IMR-90 (cell line): ENCODE measurements at regions not wholly inside any gene's neighbourhood (a gene's known extent, or its start where the extent isn't known, plus 50 kb on each side); places are given as distances from the start of the nearest gene placed in this dataset.

ENCODE experiments used
- ATAC-seq: fragments of 200-7000 bp; cut with Tn5 transposase; 2 replicates; pipeline ENCODE4 v1.9.1; 2020; ENCODE audit warnings: low read depth, mild to moderate bottlenecking, moderate library complexity
- BruUV-seq: library from RNA; stranded (reverse); fragments of 400-500 nt; replicated peaks from 2 replicates; lab custom pipeline; 2021; lab: Mats Ljungman, UMichigan
- CTCF ChIA-PET: fragments of 300-600 bp; formaldehyde crosslinking; extraction: SDS; loops from one replicate; lab custom pipeline; 2021; ENCODE audit warnings: antibody characterized with exemption; lab: Yijun Ruan, JAX
- POLR2A ChIA-PET: fragments of 300-600 bp; sonication (Branson Sonifier 250); formaldehyde crosslinking; loops from one replicate; lab custom pipeline; 2022; ENCODE audit warnings: antibody characterized with exemption; ENCODE audit not compliant: unreplicated experiment; lab: Charles Lee
- DNase-seq: peaks from one replicate; pipeline ENCODE4 v3.0.0; 2013
- H2AFZ ChIP-seq: replicated peaks from 2 replicates; pipeline ENCODE3; 2013; ENCODE audit warnings: low read length, mild to moderate bottlenecking; ENCODE audit not compliant: poor library complexity
- H2AK5ac ChIP-seq: 2 replicates; pipeline ENCODE4 v1.6.1; 2013; ENCODE audit warnings: low read depth, low read length, inconsistent platforms
- H2AK9ac ChIP-seq: replicated peaks from 2 replicates; pipeline ENCODE3; 2013; ENCODE audit warnings: mild to moderate bottlenecking, low read depth, low read length, moderate library complexity; ENCODE audit not compliant: poor library complexity
- H2BK120ac ChIP-seq: 2 replicates; pipeline ENCODE4 v1.6.1; 2013; ENCODE audit warnings: low read depth, low read length, inconsistent platforms
- H2BK15ac ChIP-seq: 3 replicates; pipeline ENCODE4 v1.6.1; 2013; ENCODE audit warnings: low read depth, low read length, inconsistent platforms
- H2BK20ac ChIP-seq: 2 replicates; pipeline ENCODE4 v1.6.1; 2013; ENCODE audit warnings: low read depth, mild to moderate bottlenecking, inconsistent platforms, low read length, moderate library complexity
- H2BK5ac ChIP-seq: 2 replicates; pipeline ENCODE4 v1.6.1; 2013; ENCODE audit warnings: mild to moderate bottlenecking, low read depth, low read length, inconsistent platforms; ENCODE audit not compliant: poor library complexity, severe bottlenecking
- H3K14ac ChIP-seq: replicated peaks from 2 replicates; pipeline ENCODE4 v1.6.1; 2013; ENCODE audit warnings: low read depth, low read length, inconsistent platforms
- H3K18ac ChIP-seq: 2 replicates; pipeline ENCODE4 v1.6.1; 2013; ENCODE audit warnings: low read depth, low read length, control low read depth
- H3K23ac ChIP-seq: 2 replicates; pipeline ENCODE4 v1.6.1; 2013; ENCODE audit warnings: low read depth, low read length, inconsistent platforms
- H3K27ac ChIP-seq: 2 replicates; pipeline ENCODE4 v1.5.1; 2013; ENCODE audit warnings: mild to moderate bottlenecking, control low read depth, low read length; ENCODE audit not compliant: insufficient read depth
- H3K27me3 ChIP-seq: 2 replicates; pipeline ENCODE4 v1.6.1; 2013; ENCODE audit warnings: low read length; ENCODE audit not compliant: control insufficient read depth, insufficient read depth
- H3K36me3 ChIP-seq: 2 replicates; pipeline ENCODE4 v1.6.1; 2013; ENCODE audit warnings: low read length, mixed read lengths; ENCODE audit not compliant: control insufficient read depth, insufficient read depth
- H3K4ac ChIP-seq: 2 replicates; pipeline ENCODE4 v1.6.1; 2013; ENCODE audit warnings: low read depth, low read length, inconsistent platforms
- H3K4me1 ChIP-seq: 2 replicates; pipeline ENCODE4 v1.6.1; 2013; ENCODE audit warnings: low read length, mixed read lengths; ENCODE audit not compliant: control insufficient read depth, insufficient read depth
- H3K4me2 ChIP-seq: 2 replicates; pipeline ENCODE4 v1.6.1; 2013; ENCODE audit warnings: low read depth, mild to moderate bottlenecking, control low read depth, low read length, moderate library complexity
- H3K4me3 ChIP-seq: 2 replicates; pipeline ENCODE4 v1.5.1; 2013; ENCODE audit warnings: low read depth, mild to moderate bottlenecking, control low read depth, low read length, moderate library complexity; ENCODE audit not compliant: insufficient read depth
- H3K56ac ChIP-seq: 2 replicates; pipeline ENCODE4 v1.6.1; 2013; ENCODE audit warnings: low read length, inconsistent platforms; ENCODE audit not compliant: insufficient read depth; ENCODE audit errors: extremely low read depth
- H3K79me1 ChIP-seq, 2 experiments: 2 replicates each; pipeline ENCODE4 v1.6.1; 2013; ENCODE audit warnings: low read length in 2 of 2, inconsistent platforms in 1 of 2, low read depth in 1 of 2
- H3K9ac ChIP-seq: 2 replicates; pipeline ENCODE4 v1.6.1; 2013; ENCODE audit warnings: low read depth, low read length, control low read depth
- H3K9me1 ChIP-seq: 2 replicates; pipeline ENCODE4 v1.6.1; 2013; ENCODE audit warnings: low read length, inconsistent platforms; ENCODE audit not compliant: insufficient read depth
- H3K9me3 ChIP-seq: 2 replicates; pipeline ENCODE4 v1.6.1; 2013; ENCODE audit warnings: low read length; ENCODE audit not compliant: control insufficient read depth, insufficient read depth
- H4K20me1 ChIP-seq: 2 replicates; pipeline ENCODE4 v1.6.1; 2013; ENCODE audit warnings: low read length, inconsistent platforms; ENCODE audit not compliant: insufficient read depth
- H4K5ac ChIP-seq: 2 replicates; pipeline ENCODE4 v1.6.1; 2013; ENCODE audit warnings: mild to moderate bottlenecking, low read depth, low read length, control low read depth
- H4K8ac ChIP-seq, 2 experiments: 2 replicates each; pipeline ENCODE4 v1.6.1; 2013; ENCODE audit warnings: low read depth in 2 of 2, low read length in 2 of 2, control low read depth in 1 of 2, inconsistent platforms in 1 of 2
- H4K91ac ChIP-seq: 2 replicates; pipeline ENCODE4 v1.6.1; 2013; ENCODE audit warnings: low read depth, low read length, inconsistent platforms; ENCODE audit not compliant: insufficient read depth
- BHLHE40 ChIP-seq: fragments of 150-350 bp; IDR thresholded peaks from 2 replicates; pipeline ENCODE4 v1.6.1; 2016; ENCODE audit warnings: mild to moderate bottlenecking, low read depth, low read length
- MAFK ChIP-seq: IDR thresholded peaks from 2 replicates; pipeline ENCODE4 v1.6.1; 2012; ENCODE audit warnings: low read depth, low read length, improper control_type of control experiment
- MXI1 ChIP-seq: IDR thresholded peaks from 2 replicates; pipeline ENCODE4 v1.6.1; 2012; ENCODE audit warnings: low read depth, mild to moderate bottlenecking, low read length, moderate library complexity, borderline replicate concordance
- RFX5 ChIP-seq: IDR thresholded peaks from 2 replicates; pipeline ENCODE4 v1.8.0; 2012; ENCODE audit warnings: low read depth, mild to moderate bottlenecking, low read length, moderate library complexity
- USF2 ChIP-seq: fragments of 150-350 bp; IDR thresholded peaks from 2 replicates; pipeline ENCODE4 v1.6.1; 2017; ENCODE audit warnings: mild to moderate bottlenecking, antibody characterized with exemption, low read length, low read depth
- WGBS, 2 experiments: methylation state at CpG; one replicate each; pipeline versions ENCODE4 v1.1.5 to v1.1.7; 2013; ENCODE audit warnings: missing lambda C conversion rate in 2 of 2; ENCODE audit not compliant: insufficient read length in 1 of 2; ENCODE audit errors: extremely low coverage in 2 of 2; 5-methylcytosine and 5-hydroxymethylcytosine counted together
- dilution Hi-C: fragments of 300-500 bp; cut with HindIII; formaldehyde crosslinking; loops from one replicate; pipeline ENCODE4 v1.14.3; 2018; ENCODE audit warnings: low sequenced_read_pairs; ENCODE audit not compliant: unreplicated experiment
- in situ Hi-C: fragments of 300-500 bp; cut with MboI; formaldehyde crosslinking; loops from 3 replicates; pipeline ENCODE4 v1.14.3; 2019; ENCODE audit warnings: low sequenced_read_pairs, inconsistent platforms, mixed read lengths
- intact Hi-C: fragments of 100-400 bp; cut with micrococcal nuclease; formaldehyde crosslinking; loops from 2 replicates; pipeline ENCODE4 v1.10.0; 2022

- H3K4me2 ChIP-seq = no peak overlapping the region
- peak overlapping the region; percentile 90 for H3K18ac ChIP-seq
- peak overlapping the region in 1 of 2 experiments; percentile 25; a peak in 1 of 4 replicates for H4K8ac ChIP-seq
- peak overlapping the region; percentile 96 for H2BK5ac ChIP-seq
- H2AFZ ChIP-seq = peak overlapping the region; percentile 40
- peak overlapping the region; percentile 75; the same call in 2 of the 3 replicates for H2BK15ac ChIP-seq
- H3K56ac ChIP-seq = no peak overlapping the region
- H3K4me3 ChIP-seq = no peak overlapping the region
- peak overlapping the region; percentile 64 for H2BK20ac ChIP-seq
- H2AK9ac ChIP-seq = no peak overlapping the region
- ATAC-seq = no peak
- H3K23ac ChIP-seq = peak overlapping the region; percentile 48; the same call in 1 of the 2 replicates
- DNase-seq = no peak
- dilution Hi-C loops = no loop called here
- H2BK120ac ChIP-seq = peak overlapping the region; percentile 62
- no peak overlapping the region for H3K9ac ChIP-seq
- POLR2A ChIA-PET = interaction anchor here (0.6 to 2.0 kb wide), 3 partner anchors 9 to 115 kb away, joined by 4 to 6 read pairs (median 4); partner anchors contain the start of gene KLF6
- TF ChIP-seq MAFK (no peak), USF2 (no peak), MXI1 (no peak), BHLHE40 (no peak), RFX5 (no peak)
- no peaks in the 10 kb centered on the region for H3K27me3 ChIP-seq
- peaks cover 27% of the 10 kb centered on the region for H3K4me1 ChIP-seq
- peaks cover 0 to 6% of the 10 kb centered on the region in 2 experiments; a peak in 2 of 4 replicates for H3K79me1 ChIP-seq
- peak overlapping the region; percentile 62 for H3K4ac ChIP-seq
- 60% methylated on average over 1 of the region's 9 CpGs; no CpG with 5 or more reads in 1 of the 2 experiments for WGBS, 2 experiments
- no peaks in the 10 kb centered on the region for H4K20me1 ChIP-seq
- H3K14ac ChIP-seq = peak overlapping the region; percentile 59
- peak overlapping the region; percentile 84 for H4K5ac ChIP-seq
- peak overlapping the region; percentile 78 for H2AK5ac ChIP-seq
- no peak overlapping the region for H3K27ac ChIP-seq
- intact Hi-C loops = loop anchor here (2.0 kb wide), 1 partner anchor 644 kb away; no protein-coding TSS in a partner anchor
- no TSS peak for BruUV-seq
- in situ Hi-C loops = no loop called here
- H4K91ac ChIP-seq = peak overlapping the region; percentile 81
- no peaks in the 10 kb centered on the region for H3K36me3 ChIP-seq
- H3K9me1 ChIP-seq = peaks cover 10% of the 10 kb centered on the region
- H3K9me3 ChIP-seq = no peaks in the 10 kb centered on the region
- CTCF ChIA-PET = interaction anchor here (0.6 kb wide), 1 partner anchor 41 kb away, joined by 3 read pairs; no protein-coding TSS in a partner anchor
Observed at GRCh38 chr10:3892440-3893425, 107.7 kb upstream of the KLF6 start.
